ENCODE measurements at regions not wholly inside any gene's neighbourhood (a gene's known extent, or its start where the extent isn't known, plus 50 kb on each side); places are given as distances from the start of the nearest gene placed in this dataset.

DNA sequence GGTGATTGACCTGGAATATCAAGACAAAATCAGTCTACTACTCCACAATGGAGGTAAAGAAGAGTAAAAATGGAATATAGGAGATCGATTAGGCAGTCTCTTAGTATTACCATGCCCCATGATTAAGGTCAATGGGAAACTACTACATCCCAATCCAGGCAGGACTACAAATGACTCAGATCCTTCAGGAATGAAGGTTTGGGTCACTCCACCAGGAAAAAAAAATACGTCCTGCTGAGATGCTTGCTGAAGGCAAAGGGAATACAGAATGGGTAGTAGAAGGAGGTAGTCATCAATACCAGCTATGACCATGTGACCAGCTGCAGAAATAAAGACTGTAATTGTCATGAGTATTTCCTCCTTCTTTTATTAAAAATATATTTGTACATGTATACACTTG is 103.4 kb upstream of the NPAS2 start:
- TF ChIP-seq EZH2phosphoT487 (IDR thresholded peaks at IDR 0.05; ENCODE audit: low read depth, severe bottlenecking, unreplicated experiment) (no peak), CTCF (IDR thresholded peaks at IDR 0.05; ENCODE audit: poor library complexity) (no peak), EZH2 (IDR thresholded peaks at IDR 0.05; ENCODE audit: borderline replicate concordance) (no peak)
- WGBS (ENCODE audit: low lambda C conversion rate, missing lambda C conversion rate): 82% methylated on average over 2 of the region's 2 CpGs

GRCh38 chr2:100718065-100718629 is 101.8 kb upstream of the NPAS2 start:
- H3K4me2 ChIP-seq: no peak overlapping the region
- H4K20me1 ChIP-seq (ENCODE audit: insufficient read depth, poor library complexity, severe bottlenecking): no peaks in the 10 kb centered on the region
- no peaks in the 10 kb centered on the region for H3K9me3 ChIP-seq (ENCODE audit: low read depth)
- WGBS (ENCODE audit: low lambda C conversion rate, missing lambda C conversion rate): 53% methylated on average over 3 of the region's 3 CpGs
- no peaks in the 10 kb centered on the region for H3K27me3 ChIP-seq
- DNase-seq (ENCODE audit: low spot score): peak; percentile 34
- H3K27ac ChIP-seq: peak overlapping the region; percentile 63
- H3K4me1 ChIP-seq (ENCODE audit: insufficient read depth): peaks cover 3% of the 10 kb centered on the region
- H3K79me2 ChIP-seq: no peaks in the 10 kb centered on the region
- TF ChIP-seq CTCF (IDR thresholded peaks at IDR 0.05; ENCODE audit: poor library complexity) (peak; percentile 10), EZH2 (IDR thresholded peaks at IDR 0.05; ENCODE audit: borderline replicate concordance) (no peak)
- H3K36me3 ChIP-seq (replicated peaks; ENCODE audit: insufficient read depth, low read depth): no peaks in the 10 kb centered on the region
- H2AFZ ChIP-seq: no peak overlapping the region
- no peak overlapping the region for H3K4me3 ChIP-seq
- H3K9me2 ChIP-seq (replicated peaks; ENCODE audit: insufficient read depth): no peaks in the 10 kb centered on the region

More for the DNA sequence above, 103.4 kb upstream of the NPAS2 start:
- Histone ChIP-seq H3K4me1 (ENCODE audit: insufficient read depth) (peaks cover 3% of the 10 kb centered on the region), H3K4me2 (no peak overlapping the region), H3K27me3 (no peaks in the 10 kb centered on the region), H3K36me3 (replicated peaks; ENCODE audit: insufficient read depth, low read depth) (no peaks in the 10 kb centered on the region), H3K79me2 (no peaks in the 10 kb centered on the region), H3K9me2 (replicated peaks; ENCODE audit: insufficient read depth) (no peaks in the 10 kb centered on the region), H3K9me3 (ENCODE audit: low read depth) (no peaks in the 10 kb centered on the region), H3K4me3 (no peak overlapping the region), H2AFZ (no peak overlapping the region), H3K27ac (no peak overlapping the region), H4K20me1 (ENCODE audit: insufficient read depth, poor library complexity, severe bottlenecking) (no peaks in the 10 kb centered on the region)
- DNase-seq (ENCODE audit: low spot score): no peak

DNA sequence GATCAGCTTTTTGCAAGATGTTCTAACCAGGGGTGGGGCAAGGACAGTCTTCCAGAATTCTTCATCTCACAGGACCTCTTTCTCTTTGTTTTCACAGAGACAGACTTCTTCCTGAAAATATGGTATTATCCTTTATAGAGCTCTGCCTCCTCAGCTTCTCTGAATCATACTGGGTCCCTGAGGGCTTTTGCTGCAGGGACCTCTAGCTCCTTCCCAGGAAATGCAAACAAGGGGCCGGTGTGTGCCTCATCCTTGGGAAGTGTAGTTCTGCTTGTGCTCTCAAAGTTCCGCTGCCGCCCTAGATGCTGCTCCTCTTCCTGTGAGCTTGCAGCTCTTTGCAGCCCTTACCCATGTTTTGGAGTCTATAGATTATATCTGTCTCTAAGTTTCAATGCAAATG is 99.5 kb upstream of the NPAS2 start:
- no peak for DNase-seq (ENCODE audit: low spot score)
- Histone ChIP-seq H2AFZ (no peak overlapping the region), H4K20me1 (ENCODE audit: insufficient read depth, poor library complexity, severe bottlenecking) (no peaks in the 10 kb centered on the region), H3K36me3 (replicated peaks; ENCODE audit: insufficient read depth, low read depth) (no peaks in the 10 kb centered on the region), H3K4me2 (no peak overlapping the region), H3K27me3 (no peaks in the 10 kb centered on the region), H3K9me2 (replicated peaks; ENCODE audit: insufficient read depth) (no peaks in the 10 kb centered on the region), H3K4me3 (no peak overlapping the region), H3K4me1 (ENCODE audit: insufficient read depth) (peaks cover 3% of the 10 kb centered on the region), H3K79me2 (no peaks in the 10 kb centered on the region), H3K9me3 (ENCODE audit: low read depth) (no peaks in the 10 kb centered on the region), H3K27ac (no peak overlapping the region)
- TF ChIP-seq CTCF (IDR thresholded peaks at IDR 0.05; ENCODE audit: poor library complexity) (no peak), EZH2 (IDR thresholded peaks at IDR 0.05; ENCODE audit: borderline replicate concordance) (no peak), EZH2phosphoT487 (IDR thresholded peaks at IDR 0.05; ENCODE audit: low read depth, severe bottlenecking, unreplicated experiment) (no peak)
- WGBS (ENCODE audit: low lambda C conversion rate, missing lambda C conversion rate): 72% methylated on average over 3 of the region's 3 CpGs

DNA sequence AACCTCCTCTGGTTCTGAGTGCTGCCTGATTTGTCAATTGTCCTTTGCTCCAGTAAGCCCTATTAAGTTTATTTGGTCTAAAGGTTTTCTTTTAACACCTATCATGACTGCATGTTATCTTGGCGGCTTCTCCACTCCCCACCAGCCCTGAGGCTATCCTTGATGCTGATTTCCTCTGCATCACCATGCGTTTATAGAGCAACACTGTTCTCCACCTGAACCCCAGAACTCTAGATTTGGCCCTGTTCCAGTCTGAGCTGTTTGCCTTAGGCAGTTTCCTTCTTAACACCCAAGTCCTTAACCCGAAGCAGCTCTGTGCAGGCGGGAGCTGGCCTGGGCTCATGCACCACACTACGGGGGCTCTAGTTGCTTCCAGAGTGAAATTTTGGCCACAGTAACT is 98.2 kb upstream of the NPAS2 start:
- Histone ChIP-seq H2AFZ (no peak overlapping the region), H3K36me3 (replicated peaks; ENCODE audit: insufficient read depth, low read depth) (no peaks in the 10 kb centered on the region), H3K27me3 (no peaks in the 10 kb centered on the region), H4K20me1 (ENCODE audit: insufficient read depth, poor library complexity, severe bottlenecking) (no peaks in the 10 kb centered on the region), H3K9me3 (ENCODE audit: low read depth) (no peaks in the 10 kb centered on the region), H3K79me2 (no peaks in the 10 kb centered on the region), H3K27ac (no peak overlapping the region), H3K4me3 (no peak overlapping the region), H3K4me1 (ENCODE audit: insufficient read depth) (peaks cover 3% of the 10 kb centered on the region), H3K4me2 (no peak overlapping the region), H3K9me2 (replicated peaks; ENCODE audit: insufficient read depth) (no peaks in the 10 kb centered on the region)
- 76% methylated on average over 5 of the region's 5 CpGs for WGBS (ENCODE audit: low lambda C conversion rate, missing lambda C conversion rate)
- DNase-seq (ENCODE audit: low spot score): no peak
- no peak for TF ChIP-seq CTCF (IDR thresholded peaks at IDR 0.05; ENCODE audit: poor library complexity)
- no peak for TF ChIP-seq EZH2phosphoT487 (IDR thresholded peaks at IDR 0.05; ENCODE audit: low read depth, severe bottlenecking, unreplicated experiment)
- TF ChIP-seq EZH2 (IDR thresholded peaks at IDR 0.05; ENCODE audit: borderline replicate concordance): no peak
